GM21529 (cell line): ENCODE measurements at regions not wholly inside any gene's neighbourhood (a gene's known extent, or its start where the extent isn't known, plus 50 kb on each side); places are given as distances from the start of the nearest gene placed in this dataset.
"Not testable (repeated sequence)": the region's sequence is repeated elsewhere in the genome, so short reads cannot be mapped to it uniquely, and the experiment has no call there.

Source experiments
- ATAC-seq: cut with Tn5 transposase; IDR thresholded peaks from one replicate; pipeline ENCODE4 v1.9.1; 2021; ENCODE audit not compliant: unreplicated experiment

GRCh38 chr6:10138917-10139316 is 276.0 kb downstream of the TFAP2A start:
- ATAC-seq = no peak

DNA sequence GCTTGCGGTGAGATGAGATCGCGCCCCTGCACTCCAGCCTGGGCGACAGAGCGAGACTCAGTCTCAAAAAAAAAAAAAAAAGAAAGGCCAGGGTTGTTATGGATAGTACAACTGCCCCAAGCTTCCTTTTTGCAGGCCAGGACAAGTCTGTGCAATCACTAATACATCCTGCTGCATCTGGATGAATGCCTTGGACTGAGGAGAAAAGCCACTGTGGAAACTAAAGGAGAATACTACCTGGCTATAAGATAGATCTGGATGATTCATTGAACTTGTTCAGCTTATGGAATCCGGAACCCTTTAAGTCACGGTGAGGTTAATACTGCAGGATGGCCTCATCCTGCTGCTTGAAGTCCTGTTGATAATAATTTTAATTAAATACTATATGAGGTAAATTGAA is 278.2 kb downstream of the TFAP2A start:
- no peak for ATAC-seq

GRCh38 chr6:10134185-10134584 is 280.7 kb downstream of the TFAP2A start:
- ATAC-seq = not testable (repeated sequence)

GRCh38 chr6:10128721-10129120 is 286.2 kb downstream of the TFAP2A start:
- no peak for ATAC-seq

GRCh38 chr6:10122164-10122563 is 292.7 kb downstream of the TFAP2A start:
- ATAC-seq = no peak

- ATAC-seq = no peak
Measured at GRCh38 chr6:10112871-10113549, 301.9 kb downstream of the TFAP2A start.

DNA sequence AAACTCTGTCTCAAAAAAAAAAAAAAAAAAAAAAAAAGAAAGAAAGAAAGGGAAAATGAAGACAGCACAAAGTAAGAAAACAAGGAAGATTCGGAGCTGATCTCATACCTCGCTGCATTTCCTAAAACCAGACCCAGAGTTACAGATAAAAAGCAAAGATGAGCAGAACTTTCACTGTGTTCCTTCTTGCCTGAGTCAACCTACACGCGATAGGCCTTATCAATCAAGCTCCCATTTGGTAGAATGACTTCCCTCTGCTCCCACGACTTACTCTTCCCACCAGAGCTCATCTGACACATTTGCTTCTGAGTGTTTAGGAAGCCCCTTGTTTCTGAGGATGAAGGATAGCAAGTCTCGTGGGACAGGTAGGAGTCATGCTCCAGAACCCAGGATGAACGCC is 302.9 kb downstream of the TFAP2A start:
- no peak for ATAC-seq

- no peak for ATAC-seq
Measured at GRCh38 chr6:10101551-10102252, 313.2 kb downstream of the TFAP2A start.

GRCh38 chr6:10099529-10100140 is 315.2 kb downstream of the TFAP2A start:
- ATAC-seq = no peak

GRCh38 chr6:10098756-10099528 is 315.9 kb downstream of the TFAP2A start:
- no peak for ATAC-seq

GRCh38 chr6:10093282-10093681 is 321.6 kb downstream of the TFAP2A start:
- ATAC-seq = no peak

GRCh38 chr6:10084111-10084986 is 330.5 kb downstream of the TFAP2A start:
- no peak for ATAC-seq

- no peak for ATAC-seq
Measured at GRCh38 chr6:10082385-10082784, 332.5 kb downstream of the TFAP2A start.

GRCh38 chr6:10081957-10082356 is 332.9 kb downstream of the TFAP2A start:
- no peak for ATAC-seq

DNA sequence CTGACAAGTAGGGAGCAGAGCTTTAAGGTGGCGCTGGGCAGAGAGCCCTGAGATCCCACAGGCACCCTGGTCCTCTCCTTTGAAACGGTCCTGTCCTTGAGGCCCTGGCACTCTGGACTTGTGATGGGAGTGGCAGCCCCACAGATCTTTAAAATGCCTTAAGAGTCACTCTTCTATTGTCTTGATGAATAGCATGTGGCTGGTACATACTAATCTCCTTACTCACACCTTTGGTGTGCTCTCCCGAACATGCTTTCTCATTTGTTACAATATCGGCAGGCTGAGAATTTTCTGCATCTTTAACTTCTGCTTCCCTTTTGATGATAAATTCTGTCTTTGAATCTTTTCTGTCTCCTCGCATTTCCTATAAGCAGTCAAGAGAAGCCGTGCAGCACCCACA is 333.8 kb downstream of the TFAP2A start:
- ATAC-seq = no peak

- no peak for ATAC-seq
Measured at GRCh38 chr6:10080561-10080960, 334.3 kb downstream of the TFAP2A start.

DNA sequence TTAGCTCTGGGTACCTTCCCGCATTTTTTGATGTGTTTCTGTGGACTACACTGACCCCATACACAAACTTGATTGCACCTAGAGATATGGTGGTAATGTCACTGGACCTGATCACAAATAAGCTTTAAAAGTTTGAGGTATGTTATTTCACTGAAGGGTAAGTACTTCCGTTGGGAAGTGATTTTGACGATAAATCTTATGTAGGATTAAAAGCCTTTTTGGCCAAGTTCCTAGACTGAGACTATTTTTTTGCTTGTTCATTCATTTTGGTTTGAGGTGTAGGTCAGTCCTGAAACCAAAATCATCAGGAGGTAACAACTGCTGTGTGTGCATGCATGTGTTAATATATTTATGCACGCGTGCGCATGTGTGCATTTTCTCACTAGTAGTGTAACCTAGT is 336.3 kb downstream of the TFAP2A start:
- no peak for ATAC-seq

DNA sequence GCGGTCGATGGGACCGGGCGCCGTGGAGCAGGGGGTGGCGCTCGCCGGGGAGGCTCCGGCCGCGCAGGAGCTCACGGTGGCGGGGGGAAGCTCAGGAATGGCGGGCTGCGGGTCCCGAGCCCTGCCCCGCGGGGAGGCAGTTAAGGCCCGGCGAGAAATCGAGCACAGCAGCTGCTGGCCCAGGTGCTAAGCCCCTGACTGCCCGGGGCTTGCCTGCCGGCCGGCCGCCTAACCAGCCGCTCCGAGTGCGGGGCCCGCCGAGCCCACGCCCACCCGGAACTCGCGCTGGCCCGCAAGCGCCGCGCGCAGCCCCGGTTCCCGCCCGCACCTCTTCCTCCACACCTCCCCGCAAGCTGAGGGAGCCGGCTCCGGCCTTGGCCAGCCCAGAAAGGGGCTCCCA is 340.1 kb downstream of the TFAP2A start:
- ATAC-seq = not testable (repeated sequence)

DNA sequence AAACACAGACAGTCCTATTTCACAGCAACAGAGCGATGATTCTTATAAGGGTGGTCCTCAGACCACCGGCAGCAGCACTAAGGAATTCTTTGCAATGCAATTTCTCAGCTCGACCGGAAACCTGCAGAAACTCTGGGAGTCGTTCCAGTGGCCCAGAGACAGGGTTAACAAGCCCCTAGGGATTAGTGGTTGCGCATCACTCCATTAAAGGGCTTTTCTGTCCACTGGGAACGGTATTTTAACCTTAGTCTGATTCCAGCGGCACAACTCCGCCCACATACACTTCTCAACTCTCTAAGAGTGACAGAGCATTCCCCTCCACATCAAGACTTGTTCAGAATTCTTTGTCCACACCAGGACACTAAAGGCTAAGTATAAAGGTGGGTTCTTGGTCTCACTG is 341.5 kb downstream of the TFAP2A start:
- ATAC-seq = no peak

- no peak for ATAC-seq
Measured at GRCh38 chr6:10071631-10072220, 343.1 kb downstream of the TFAP2A start.
